ENCODE measurements at regions not wholly inside any gene's neighbourhood (a gene's known extent, or its start where the extent isn't known, plus 50 kb on each side); places are given as distances from the start of the nearest gene placed in this dataset.

GRCh38 chr1:221105578-221105977, 226.3 kb downstream of the HLX start:
- no peak for DNase-seq
- 30 to 70% (median 42%) methylated on average over 1 of the region's 1 CpG for WGBS, 3 donors
- H3K27ac ChIP-seq (ENCODE audit: low read depth in 1 of 3, low read length in 2 of 3): no peak overlapping the region

GRCh38 chr1:221106616-221107015, 227.4 kb downstream of the HLX start:
- H3K27ac ChIP-seq (ENCODE audit: low read depth in 1 of 3, low read length in 2 of 3): no peak overlapping the region
- no peaks in the 10 kb centered on the region for H3K36me3 ChIP-seq (ENCODE audit: control insufficient read depth in 3 of 3, insufficient read depth in 2 of 3, low read depth in 1 of 3, low read length in 3 of 3)
- no peaks in the 10 kb centered on the region for H3K4me1 ChIP-seq (ENCODE audit: control insufficient read depth in 3 of 3, insufficient read depth in 2 of 3, low read depth in 1 of 3, low read length in 2 of 3)
- no peaks in the 10 kb centered on the region for H3K9me3 ChIP-seq (ENCODE audit: control insufficient read depth in 2 of 2, insufficient read depth in 1 of 2, low read depth in 1 of 2, low read length in 1 of 2)
- no peak for DNase-seq
- no peak for FAIRE-seq
- no peaks in the 10 kb centered on the region for H3K27me3 ChIP-seq (ENCODE audit: control insufficient read depth in 3 of 3, insufficient read depth in 3 of 3, low read length in 3 of 3)
- WGBS, 3 donors: 55 to 64% (median 61%) methylated on average over 3 of the region's 3 CpGs
- no peak overlapping the region for H3K4me3 ChIP-seq (ENCODE audit: low read depth in 1 of 3, low read length in 3 of 3)

More at GRCh38 chr1:221105578-221105977, 226.3 kb downstream of the HLX start:
- Histone ChIP-seq H3K4me1 (ENCODE audit: control insufficient read depth in 3 of 3, insufficient read depth in 2 of 3, low read depth in 1 of 3, low read length in 2 of 3) (no peaks in the 10 kb centered on the region), H3K27me3 (ENCODE audit: control insufficient read depth in 3 of 3, insufficient read depth in 3 of 3, low read length in 3 of 3) (no peaks in the 10 kb centered on the region), H3K4me3 (ENCODE audit: low read depth in 1 of 3, low read length in 3 of 3) (no peak overlapping the region), H3K9me3 (ENCODE audit: control insufficient read depth in 2 of 2, insufficient read depth in 1 of 2, low read depth in 1 of 2, low read length in 1 of 2) (no peaks in the 10 kb centered on the region), H3K36me3 (ENCODE audit: control insufficient read depth in 3 of 3, insufficient read depth in 2 of 3, low read depth in 1 of 3, low read length in 3 of 3) (no peaks in the 10 kb centered on the region)
- no peak for FAIRE-seq

GRCh38 chr1:221109930-221110329, 230.7 kb downstream of the HLX start:
- DNase-seq (no peak), FAIRE-seq (no peak)
- H3K36me3 ChIP-seq (ENCODE audit: control insufficient read depth in 3 of 3, insufficient read depth in 2 of 3, low read depth in 1 of 3, low read length in 3 of 3): no peaks in the 10 kb centered on the region
- no peak overlapping the region for H3K4me3 ChIP-seq (ENCODE audit: low read depth in 1 of 3, low read length in 3 of 3)
- H3K9me3 ChIP-seq (ENCODE audit: control insufficient read depth in 2 of 2, insufficient read depth in 1 of 2, low read depth in 1 of 2, low read length in 1 of 2): no peaks in the 10 kb centered on the region
- H3K4me1 ChIP-seq (ENCODE audit: control insufficient read depth in 3 of 3, insufficient read depth in 2 of 3, low read depth in 1 of 3, low read length in 2 of 3): no peaks in the 10 kb centered on the region
- H3K27ac ChIP-seq (ENCODE audit: low read depth in 1 of 3, low read length in 2 of 3): no peak overlapping the region
- no peaks in the 10 kb centered on the region for H3K27me3 ChIP-seq (ENCODE audit: control insufficient read depth in 3 of 3, insufficient read depth in 3 of 3, low read length in 3 of 3)

GRCh38 chr1:221117133-221117532, 237.9 kb downstream of the HLX start:
- 61 to 71% (median 68%) methylated on average over 1 of the region's 1 CpG for WGBS, 3 donors
- peaks cover 0 to 4% of the 10 kb centered on the region in 2 donors for H3K9me3 ChIP-seq (ENCODE audit: control insufficient read depth in 2 of 2, insufficient read depth in 1 of 2, low read depth in 1 of 2, low read length in 1 of 2)
- DNase-seq (no peak), FAIRE-seq (no peak)
- no peaks in the 10 kb centered on the region for H3K36me3 ChIP-seq (ENCODE audit: control insufficient read depth in 3 of 3, insufficient read depth in 2 of 3, low read depth in 1 of 3, low read length in 3 of 3)
- H3K27me3 ChIP-seq (ENCODE audit: control insufficient read depth in 3 of 3, insufficient read depth in 3 of 3, low read length in 3 of 3): no peaks in the 10 kb centered on the region
- H3K4me1 ChIP-seq (ENCODE audit: control insufficient read depth in 3 of 3, insufficient read depth in 2 of 3, low read depth in 1 of 3, low read length in 2 of 3): no peaks in the 10 kb centered on the region
- no peak overlapping the region for H3K4me3 ChIP-seq (ENCODE audit: low read depth in 1 of 3, low read length in 3 of 3)
- no peak overlapping the region for H3K27ac ChIP-seq (ENCODE audit: low read depth in 1 of 3, low read length in 2 of 3)

GRCh38 chr1:221117548-221117951, 238.3 kb downstream of the HLX start:
- Histone ChIP-seq H3K4me3 (ENCODE audit: low read depth in 1 of 3, low read length in 3 of 3) (no peak overlapping the region), H3K27ac (ENCODE audit: low read depth in 1 of 3, low read length in 2 of 3) (no peak overlapping the region), H3K36me3 (ENCODE audit: control insufficient read depth in 3 of 3, insufficient read depth in 2 of 3, low read depth in 1 of 3, low read length in 3 of 3) (no peaks in the 10 kb centered on the region), H3K27me3 (ENCODE audit: control insufficient read depth in 3 of 3, insufficient read depth in 3 of 3, low read length in 3 of 3) (no peaks in the 10 kb centered on the region), H3K9me3 (ENCODE audit: control insufficient read depth in 2 of 2, insufficient read depth in 1 of 2, low read depth in 1 of 2, low read length in 1 of 2) (peaks cover 0 to 4% of the 10 kb centered on the region in 2 donors), H3K4me1 (ENCODE audit: control insufficient read depth in 3 of 3, insufficient read depth in 2 of 3, low read depth in 1 of 3, low read length in 2 of 3) (no peaks in the 10 kb centered on the region)
- 34 to 50% (median 41%) methylated on average over 3 of the region's 3 CpGs for WGBS, 3 donors
- FAIRE-seq (no peak), DNase-seq (no peak)

GRCh38 chr1:221118176-221118937, 239.1 kb downstream of the HLX start:
- Histone ChIP-seq H3K27ac (ENCODE audit: low read depth in 1 of 3, low read length in 2 of 3) (no peak overlapping the region), H3K9me3 (ENCODE audit: control insufficient read depth in 2 of 2, insufficient read depth in 1 of 2, low read depth in 1 of 2, low read length in 1 of 2) (peaks cover 0 to 4% of the 10 kb centered on the region in 2 donors), H3K36me3 (ENCODE audit: control insufficient read depth in 3 of 3, insufficient read depth in 2 of 3, low read depth in 1 of 3, low read length in 3 of 3) (no peaks in the 10 kb centered on the region), H3K27me3 (ENCODE audit: control insufficient read depth in 3 of 3, insufficient read depth in 3 of 3, low read length in 3 of 3) (no peaks in the 10 kb centered on the region), H3K4me3 (ENCODE audit: low read depth in 1 of 3, low read length in 3 of 3) (no peak overlapping the region), H3K4me1 (ENCODE audit: control insufficient read depth in 3 of 3, insufficient read depth in 2 of 3, low read depth in 1 of 3, low read length in 2 of 3) (no peaks in the 10 kb centered on the region)
- 24 to 43% (median 30%) methylated on average over 3 of the region's 3 CpGs for WGBS, 3 donors
- no peak for FAIRE-seq
- DNase-seq: no peak

GRCh38 chr1:221118938-221119320, 239.7 kb downstream of the HLX start:
- DNase-seq: no peak
- Histone ChIP-seq H3K4me3 (ENCODE audit: low read depth in 1 of 3, low read length in 3 of 3) (no peak overlapping the region), H3K27me3 (ENCODE audit: control insufficient read depth in 3 of 3, insufficient read depth in 3 of 3, low read length in 3 of 3) (no peaks in the 10 kb centered on the region), H3K9me3 (ENCODE audit: control insufficient read depth in 2 of 2, insufficient read depth in 1 of 2, low read depth in 1 of 2, low read length in 1 of 2) (peaks cover 0 to 4% of the 10 kb centered on the region in 2 donors), H3K27ac (ENCODE audit: low read depth in 1 of 3, low read length in 2 of 3) (no peak overlapping the region), H3K36me3 (ENCODE audit: control insufficient read depth in 3 of 3, insufficient read depth in 2 of 3, low read depth in 1 of 3, low read length in 3 of 3) (no peaks in the 10 kb centered on the region), H3K4me1 (ENCODE audit: control insufficient read depth in 3 of 3, insufficient read depth in 2 of 3, low read depth in 1 of 3, low read length in 2 of 3) (no peaks in the 10 kb centered on the region)
- FAIRE-seq: no peak
- 78 to 100% (median 88%) methylated on average over 1 of the region's 1 CpG for WGBS, 3 donors

GRCh38 chr1:221122501-221122900, 243.3 kb downstream of the HLX start:
- WGBS, 3 donors: 10 to 40% (median 24%) methylated on average over 1 of the region's 1 CpG
- Histone ChIP-seq H3K27ac (ENCODE audit: low read depth in 1 of 3, low read length in 2 of 3) (no peak overlapping the region), H3K4me3 (ENCODE audit: low read depth in 1 of 3, low read length in 3 of 3) (no peak overlapping the region), H3K4me1 (ENCODE audit: control insufficient read depth in 3 of 3, insufficient read depth in 2 of 3, low read depth in 1 of 3, low read length in 2 of 3) (no peaks in the 10 kb centered on the region), H3K9me3 (ENCODE audit: control insufficient read depth in 2 of 2, insufficient read depth in 1 of 2, low read depth in 1 of 2, low read length in 1 of 2) (peaks cover 0 to 4% of the 10 kb centered on the region in 2 donors), H3K27me3 (ENCODE audit: control insufficient read depth in 3 of 3, insufficient read depth in 3 of 3, low read length in 3 of 3) (no peaks in the 10 kb centered on the region), H3K36me3 (ENCODE audit: control insufficient read depth in 3 of 3, insufficient read depth in 2 of 3, low read depth in 1 of 3, low read length in 3 of 3) (no peaks in the 10 kb centered on the region)
- no peak for FAIRE-seq
- no peak for DNase-seq

- Histone ChIP-seq H3K4me1 (ENCODE audit: control insufficient read depth in 3 of 3, insufficient read depth in 2 of 3, low read depth in 1 of 3, low read length in 2 of 3) (no peaks in the 10 kb centered on the region), H3K4me3 (ENCODE audit: low read depth in 1 of 3, low read length in 3 of 3) (no peak overlapping the region), H3K9me3 (ENCODE audit: control insufficient read depth in 2 of 2, insufficient read depth in 1 of 2, low read depth in 1 of 2, low read length in 1 of 2) (no peaks in the 10 kb centered on the region), H3K27me3 (ENCODE audit: control insufficient read depth in 3 of 3, insufficient read depth in 3 of 3, low read length in 3 of 3) (no peaks in the 10 kb centered on the region), H3K27ac (ENCODE audit: low read depth in 1 of 3, low read length in 2 of 3) (no peak overlapping the region), H3K36me3 (ENCODE audit: control insufficient read depth in 3 of 3, insufficient read depth in 2 of 3, low read depth in 1 of 3, low read length in 3 of 3) (no peaks in the 10 kb centered on the region)
- DNase-seq: no peak
- WGBS, 3 donors: 75 to 78% (median 78%) methylated on average over 5 of the region's 5 CpGs
- no peak for FAIRE-seq
Measured at GRCh38 chr1:221125976-221126375, 246.7 kb downstream of the HLX start.
